ENCODE measurements at regions not wholly inside any gene's neighbourhood (a gene's known extent, or its start where the extent isn't known, plus 50 kb on each side); places are given as distances from the start of the nearest gene placed in this dataset.

DNA sequence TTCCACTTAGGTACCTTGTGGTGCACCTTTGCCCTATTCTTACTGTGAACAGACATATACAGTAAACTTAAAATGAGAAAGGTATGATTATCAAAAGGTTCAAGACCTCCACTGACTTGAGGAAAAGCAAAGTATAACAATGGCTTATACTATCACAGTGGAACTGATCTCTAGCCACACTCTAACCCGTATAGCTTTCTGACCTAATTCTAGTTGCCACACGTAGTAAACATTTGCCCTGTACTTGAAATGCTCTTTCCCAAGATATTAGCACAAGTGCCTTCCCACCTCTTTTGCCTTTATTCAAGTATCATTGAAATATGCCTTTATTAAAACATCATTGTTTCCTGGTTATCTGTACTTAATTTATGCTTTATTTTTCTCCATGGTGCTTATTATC lies 250.4 kb upstream of the PPFIA2 start:
- Mint-ChIP-seq H3K27me3 (ENCODE audit: low read depth) (no peaks in the 10 kb centered on the region), H3K9me3 (peaks cover 0 to 3% of the 10 kb centered on the region in 2 donors), H3K27ac (no peak overlapping the region), H3K4me3 (no peak overlapping the region), H3K36me3 (ENCODE audit: insufficient read depth in 2 of 2) (no peaks in the 10 kb centered on the region), H3K4me1 (ENCODE audit: low read depth) (no peaks in the 10 kb centered on the region)
- DNase-seq (no peak), ATAC-seq (replicated peaks in 1 of 2) (no peak)

DNA sequence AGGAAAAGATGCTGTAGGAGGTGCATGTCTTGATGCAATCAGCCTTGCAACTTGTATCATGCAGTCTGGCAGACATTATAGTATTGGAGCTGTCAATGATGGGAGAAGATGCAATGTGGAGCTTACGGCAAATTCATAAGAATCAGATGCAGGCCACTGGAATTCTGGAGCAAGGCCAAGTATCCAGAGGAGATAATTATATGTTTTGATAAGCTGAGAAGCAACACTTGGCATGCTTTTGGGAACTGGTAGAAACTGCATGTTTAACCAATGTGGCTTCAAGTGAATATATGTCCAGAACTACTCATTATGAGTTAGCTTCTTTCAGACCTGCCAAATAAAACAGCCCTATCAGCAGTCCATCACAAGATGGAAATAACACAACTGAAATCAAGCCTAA lies 249.1 kb upstream of the PPFIA2 start:
- Mint-ChIP-seq H3K4me3 (no peak overlapping the region), H3K4me1 (ENCODE audit: low read depth) (no peaks in the 10 kb centered on the region), H3K27me3 (ENCODE audit: low read depth) (no peaks in the 10 kb centered on the region), H3K27ac (no peak overlapping the region), H3K36me3 (ENCODE audit: insufficient read depth in 2 of 2) (no peaks in the 10 kb centered on the region), H3K9me3 (peaks cover 0 to 3% of the 10 kb centered on the region in 2 donors)
- no peak for DNase-seq
- ATAC-seq (replicated peaks in 1 of 2): no peak

DNA sequence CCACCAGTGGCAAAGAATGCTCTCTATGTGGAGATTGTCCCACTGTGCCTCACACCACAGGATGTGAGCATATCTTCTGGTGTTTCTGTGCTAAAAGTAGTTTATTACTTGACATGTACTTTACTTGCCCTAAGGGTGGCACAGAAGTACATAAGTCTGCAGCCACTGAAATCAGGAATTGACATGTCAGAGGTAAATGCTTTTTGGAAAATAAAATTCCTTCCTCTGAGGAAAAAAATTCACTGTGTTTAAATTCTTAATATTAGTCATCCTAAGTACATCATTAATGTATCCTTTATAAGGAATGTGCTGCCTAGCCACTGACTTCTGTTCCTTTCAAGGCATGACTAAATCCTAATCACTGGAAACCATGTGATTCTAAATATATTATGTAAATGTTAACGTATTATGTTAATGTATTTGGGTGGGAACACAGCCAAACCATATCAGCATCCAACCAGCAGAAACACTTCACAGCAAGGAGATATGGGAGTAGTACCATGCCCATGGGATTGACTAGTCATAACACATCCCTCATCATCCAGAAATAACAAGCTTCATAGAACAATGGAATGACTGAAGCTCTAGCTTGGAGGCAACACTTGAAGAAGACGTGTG lies 239.7 kb upstream of the PPFIA2 start:
- H3K4me1 Mint-ChIP-seq (ENCODE audit: low read depth): no peaks in the 10 kb centered on the region
- no peaks in the 10 kb centered on the region for H3K27me3 Mint-ChIP-seq (ENCODE audit: low read depth)
- no peak overlapping the region for H3K4me3 Mint-ChIP-seq
- peaks cover 4 to 6% of the 10 kb centered on the region in 2 donors for H3K9me3 Mint-ChIP-seq
- ATAC-seq (replicated peaks in 1 of 2) (no peak), DNase-seq (no peak)
- H3K36me3 Mint-ChIP-seq (ENCODE audit: insufficient read depth in 2 of 2): peaks cover 0 to 3% of the 10 kb centered on the region in 2 donors
- no peak overlapping the region for H3K27ac Mint-ChIP-seq

DNA sequence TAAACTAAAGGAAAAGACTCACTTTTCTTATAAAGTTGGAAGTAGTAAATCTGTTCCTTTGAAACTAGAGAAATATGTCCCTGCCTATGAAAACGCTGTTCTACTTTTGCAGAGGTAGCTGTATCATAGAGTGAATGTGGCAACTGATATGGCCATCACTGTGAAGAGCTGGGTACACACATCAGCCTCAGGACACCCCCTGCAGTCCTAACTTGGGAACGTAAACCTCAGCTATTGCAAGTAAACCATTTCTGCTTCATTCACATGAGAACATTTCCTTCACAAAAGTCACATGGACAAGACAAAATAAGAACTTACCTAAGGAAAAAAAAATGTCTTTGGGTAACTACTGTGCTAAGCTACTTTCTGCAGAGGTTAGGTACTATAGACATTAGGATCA lies 233.3 kb upstream of the PPFIA2 start:
- Mint-ChIP-seq H3K4me3 (no peak overlapping the region), H3K36me3 (ENCODE audit: insufficient read depth in 2 of 2) (no peaks in the 10 kb centered on the region), H3K27ac (no peak overlapping the region), H3K4me1 (ENCODE audit: low read depth) (no peaks in the 10 kb centered on the region), H3K27me3 (ENCODE audit: low read depth) (no peaks in the 10 kb centered on the region), H3K9me3 (no peaks in the 10 kb centered on the region)
- ATAC-seq (replicated peaks in 1 of 2) (no peak), DNase-seq (peak in 1 of 2 donors; percentile 1)

DNA sequence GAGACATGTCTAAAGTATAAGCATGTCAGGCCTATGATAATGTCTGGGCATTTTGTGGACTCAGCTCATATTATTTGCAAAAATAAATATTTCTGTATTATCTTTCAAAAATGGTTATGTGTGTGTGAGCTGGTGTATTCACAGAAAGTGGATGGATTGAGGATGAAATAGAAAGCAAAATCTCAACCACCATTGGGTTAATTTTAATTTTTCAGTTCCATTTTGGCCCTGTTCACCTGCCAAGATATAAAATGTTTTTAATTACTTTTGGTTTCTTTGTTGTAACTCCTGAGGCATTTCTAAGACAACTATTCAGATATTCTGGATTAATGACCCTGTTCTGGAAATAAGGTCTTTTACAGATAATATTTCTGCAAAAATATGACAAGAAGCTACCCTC lies 232.7 kb upstream of the PPFIA2 start:
- Mint-ChIP-seq H3K4me3 (no peak overlapping the region), H3K4me1 (ENCODE audit: low read depth) (no peaks in the 10 kb centered on the region), H3K9me3 (no peaks in the 10 kb centered on the region), H3K27ac (no peak overlapping the region), H3K36me3 (ENCODE audit: insufficient read depth in 2 of 2) (no peaks in the 10 kb centered on the region), H3K27me3 (ENCODE audit: low read depth) (no peaks in the 10 kb centered on the region)
- DNase-seq (no peak), ATAC-seq (replicated peaks in 1 of 2) (no peak)

DNA sequence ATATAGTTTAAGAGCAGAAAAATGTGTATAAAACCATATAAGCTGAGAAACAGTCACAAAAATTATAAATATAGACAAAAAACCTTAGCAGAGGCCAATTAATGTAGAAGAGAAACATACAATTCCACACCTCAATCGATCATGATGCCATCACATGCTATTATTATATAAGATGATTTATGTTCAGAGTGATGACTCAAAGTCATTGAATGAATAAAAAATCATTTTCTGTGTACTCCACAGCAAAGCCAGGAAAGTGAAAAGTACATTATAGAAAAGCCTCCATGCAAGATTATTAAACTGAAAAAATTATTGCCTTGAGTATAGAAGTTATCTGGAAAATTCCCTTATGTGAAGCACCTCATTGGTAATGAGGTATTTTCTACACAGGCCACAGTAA lies 229.2 kb upstream of the PPFIA2 start:
- no peak overlapping the region for H3K4me3 Mint-ChIP-seq
- no peaks in the 10 kb centered on the region for H3K36me3 Mint-ChIP-seq (ENCODE audit: insufficient read depth in 2 of 2)
- no peak for DNase-seq
- H3K9me3 Mint-ChIP-seq: peaks cover 0 to under 1% of the 10 kb centered on the region in 2 donors
- ATAC-seq (replicated peaks in 1 of 2): no peak
- no peaks in the 10 kb centered on the region for H3K27me3 Mint-ChIP-seq (ENCODE audit: low read depth)
- no peaks in the 10 kb centered on the region for H3K4me1 Mint-ChIP-seq (ENCODE audit: low read depth)
- H3K27ac Mint-ChIP-seq: no peak overlapping the region

DNA sequence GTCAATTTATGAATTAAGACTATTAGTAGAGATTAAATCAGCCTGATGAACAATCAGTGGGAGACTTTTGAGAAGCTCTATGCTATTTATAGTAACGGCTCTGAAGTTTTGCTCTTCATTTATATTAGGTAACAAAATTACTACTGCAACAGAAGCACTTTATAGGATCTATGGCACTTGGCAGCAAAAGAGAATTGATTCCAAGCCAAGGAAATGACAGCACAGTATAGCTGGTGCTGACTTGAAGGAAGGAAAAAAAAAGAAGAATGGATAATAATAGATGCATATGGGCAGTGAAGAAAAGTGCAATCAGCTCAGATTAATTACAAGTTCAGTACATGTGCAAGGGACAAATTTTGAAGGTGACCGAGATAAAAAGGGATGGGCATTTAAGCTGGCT lies 228.2 kb upstream of the PPFIA2 start:
- H3K4me1 Mint-ChIP-seq (ENCODE audit: low read depth): no peaks in the 10 kb centered on the region
- no peaks in the 10 kb centered on the region for H3K36me3 Mint-ChIP-seq (ENCODE audit: insufficient read depth in 2 of 2)
- ATAC-seq (replicated peaks in 1 of 2): no peak
- H3K27me3 Mint-ChIP-seq (ENCODE audit: low read depth): no peaks in the 10 kb centered on the region
- H3K4me3 Mint-ChIP-seq: no peak overlapping the region
- DNase-seq: no peak
- H3K27ac Mint-ChIP-seq: no peak overlapping the region
- H3K9me3 Mint-ChIP-seq: peaks cover 0 to 2% of the 10 kb centered on the region in 2 donors

DNA sequence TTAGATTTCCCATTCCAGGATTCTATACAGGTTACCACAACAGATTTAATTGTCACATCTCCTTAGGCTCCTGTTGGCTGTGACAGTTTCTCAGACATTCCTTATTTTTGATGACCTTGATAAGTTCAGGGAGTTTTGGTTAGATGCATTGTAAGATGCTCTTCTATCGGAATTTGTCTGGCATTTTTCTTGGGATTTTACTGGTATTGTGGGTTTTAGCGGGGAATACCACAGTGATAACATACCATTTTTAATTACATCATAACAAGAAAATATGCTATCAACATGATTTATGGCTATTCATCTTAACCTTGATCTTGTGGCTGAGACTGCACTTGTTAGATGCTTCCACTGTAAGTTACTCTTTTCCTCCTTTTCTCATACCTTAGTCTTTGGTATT lies 217.5 kb upstream of the PPFIA2 start:
- H3K9me3 Mint-ChIP-seq: peaks cover 1 to 2% of the 10 kb centered on the region in 2 donors
- H3K4me1 Mint-ChIP-seq (ENCODE audit: low read depth): no peaks in the 10 kb centered on the region
- H3K27me3 Mint-ChIP-seq (ENCODE audit: low read depth): no peaks in the 10 kb centered on the region
- ATAC-seq (replicated peaks in 1 of 2): no peak
- H3K4me3 Mint-ChIP-seq: no peak overlapping the region
- DNase-seq: no peak
- no peaks in the 10 kb centered on the region for H3K36me3 Mint-ChIP-seq (ENCODE audit: insufficient read depth in 2 of 2)
- H3K27ac Mint-ChIP-seq: no peak overlapping the region

DNA sequence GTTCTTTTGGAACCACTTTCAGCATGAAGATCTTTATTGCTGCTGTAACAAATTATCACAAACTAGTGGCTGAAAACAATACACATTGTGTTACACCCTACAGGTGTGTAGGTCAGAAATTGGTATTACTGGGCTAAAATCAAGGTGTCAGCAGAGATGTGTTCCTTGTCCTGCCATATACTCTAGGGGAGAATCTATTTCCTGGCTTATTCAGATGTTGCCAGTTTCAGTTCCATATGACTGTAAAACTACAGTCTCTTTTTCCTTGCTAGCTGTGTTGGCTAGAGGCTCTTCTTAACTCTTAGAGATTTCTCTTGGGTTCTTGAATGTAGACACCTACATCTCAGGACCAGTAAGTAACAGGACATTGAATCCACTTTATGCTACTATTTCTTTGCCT lies 215.6 kb upstream of the PPFIA2 start:
- Mint-ChIP-seq H3K27me3 (ENCODE audit: low read depth) (no peaks in the 10 kb centered on the region), H3K4me3 (no peak overlapping the region), H3K36me3 (ENCODE audit: insufficient read depth in 2 of 2) (no peaks in the 10 kb centered on the region), H3K4me1 (ENCODE audit: low read depth) (no peaks in the 10 kb centered on the region), H3K27ac (no peak overlapping the region), H3K9me3 (peaks cover 1 to 3% of the 10 kb centered on the region in 2 donors)
- DNase-seq (no peak), ATAC-seq (replicated peaks in 1 of 2) (no peak)

DNA sequence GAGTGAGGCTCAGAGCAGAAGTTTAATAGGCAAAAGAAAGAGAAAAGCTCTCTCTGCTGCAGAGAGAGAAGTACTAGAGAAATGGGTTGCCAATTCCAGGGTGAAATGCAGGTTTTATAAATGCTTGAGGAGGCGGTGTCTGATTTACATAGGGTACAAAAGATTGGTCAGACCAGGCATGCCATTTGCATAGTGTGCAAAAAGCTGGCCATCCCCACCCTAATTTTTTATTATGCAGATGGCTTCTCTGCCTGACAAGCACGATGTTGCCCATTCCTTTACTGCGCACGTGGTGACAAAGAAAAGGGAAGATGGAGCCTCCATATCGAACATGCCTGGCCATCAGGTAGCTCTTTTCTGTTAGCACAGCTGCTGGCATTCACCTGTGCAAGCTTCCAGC lies 209.3 kb upstream of the PPFIA2 start:
- DNase-seq: no peak

DNA sequence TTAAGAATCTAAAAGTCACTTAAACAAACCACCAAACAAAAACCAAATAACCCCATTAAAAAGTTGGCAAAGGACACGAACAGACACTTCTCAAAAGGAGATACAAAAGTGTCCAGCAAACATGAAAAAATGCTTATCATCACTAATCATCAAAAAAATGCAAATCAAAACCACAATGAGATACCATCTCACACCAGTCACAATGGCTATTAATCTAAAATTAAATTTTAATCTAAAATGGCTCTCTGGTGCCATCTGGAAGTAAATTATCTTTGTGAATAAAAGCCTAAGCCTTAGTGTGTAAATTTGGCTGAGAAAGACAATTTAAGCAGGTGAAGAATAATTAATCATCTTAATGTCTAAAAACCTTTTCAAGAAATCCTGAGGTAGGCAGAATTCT lies 204.5 kb upstream of the PPFIA2 start:
- Mint-ChIP-seq H3K27me3 (ENCODE audit: low read depth) (no peaks in the 10 kb centered on the region), H3K27ac (no peak overlapping the region), H3K9me3 (peaks cover 0 to 4% of the 10 kb centered on the region in 2 donors), H3K4me3 (no peak overlapping the region), H3K4me1 (ENCODE audit: low read depth) (no peaks in the 10 kb centered on the region), H3K36me3 (ENCODE audit: insufficient read depth in 2 of 2) (no peaks in the 10 kb centered on the region)
- DNase-seq (no peak), ATAC-seq (replicated peaks in 1 of 2) (no peak)

More for the DNA sequence above, 209.3 kb upstream of the PPFIA2 start:
- H3K9me3 Mint-ChIP-seq: peaks cover 0 to 9% of the 10 kb centered on the region in 2 donors
- ATAC-seq (replicated peaks in 1 of 2): no peak
- no peaks in the 10 kb centered on the region for H3K27me3 Mint-ChIP-seq (ENCODE audit: low read depth)
- no peaks in the 10 kb centered on the region for H3K4me1 Mint-ChIP-seq (ENCODE audit: low read depth)
- no peak overlapping the region for H3K4me3 Mint-ChIP-seq
- H3K36me3 Mint-ChIP-seq (ENCODE audit: insufficient read depth in 2 of 2): no peaks in the 10 kb centered on the region
- no peak overlapping the region for H3K27ac Mint-ChIP-seq

DNA sequence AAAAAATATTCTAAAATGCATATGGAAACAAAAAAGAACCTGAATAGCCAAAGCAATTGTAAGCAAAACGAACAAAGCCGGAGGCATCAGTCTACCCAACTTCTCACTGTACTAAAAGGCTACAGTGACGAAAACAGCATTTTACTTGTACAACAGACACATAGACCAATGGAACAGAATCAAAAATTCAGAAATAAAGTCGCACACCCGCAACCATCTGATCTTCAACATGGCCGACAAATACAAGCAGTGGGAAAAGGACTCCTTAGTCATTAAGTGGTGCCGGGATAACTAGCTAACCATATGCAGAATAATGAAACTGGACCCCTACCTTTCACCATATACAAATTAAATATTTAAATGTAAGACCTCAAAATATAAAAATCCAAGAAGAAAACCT lies 203.9 kb upstream of the PPFIA2 start:
- Mint-ChIP-seq H3K9me3 (peaks cover 0 to 2% of the 10 kb centered on the region in 2 donors), H3K27ac (no peak overlapping the region), H3K36me3 (ENCODE audit: insufficient read depth in 2 of 2) (no peaks in the 10 kb centered on the region), H3K27me3 (ENCODE audit: low read depth) (no peaks in the 10 kb centered on the region), H3K4me1 (ENCODE audit: low read depth) (no peaks in the 10 kb centered on the region), H3K4me3 (no peak overlapping the region)
- DNase-seq: no peak
- ATAC-seq (replicated peaks in 1 of 2): no peak

DNA sequence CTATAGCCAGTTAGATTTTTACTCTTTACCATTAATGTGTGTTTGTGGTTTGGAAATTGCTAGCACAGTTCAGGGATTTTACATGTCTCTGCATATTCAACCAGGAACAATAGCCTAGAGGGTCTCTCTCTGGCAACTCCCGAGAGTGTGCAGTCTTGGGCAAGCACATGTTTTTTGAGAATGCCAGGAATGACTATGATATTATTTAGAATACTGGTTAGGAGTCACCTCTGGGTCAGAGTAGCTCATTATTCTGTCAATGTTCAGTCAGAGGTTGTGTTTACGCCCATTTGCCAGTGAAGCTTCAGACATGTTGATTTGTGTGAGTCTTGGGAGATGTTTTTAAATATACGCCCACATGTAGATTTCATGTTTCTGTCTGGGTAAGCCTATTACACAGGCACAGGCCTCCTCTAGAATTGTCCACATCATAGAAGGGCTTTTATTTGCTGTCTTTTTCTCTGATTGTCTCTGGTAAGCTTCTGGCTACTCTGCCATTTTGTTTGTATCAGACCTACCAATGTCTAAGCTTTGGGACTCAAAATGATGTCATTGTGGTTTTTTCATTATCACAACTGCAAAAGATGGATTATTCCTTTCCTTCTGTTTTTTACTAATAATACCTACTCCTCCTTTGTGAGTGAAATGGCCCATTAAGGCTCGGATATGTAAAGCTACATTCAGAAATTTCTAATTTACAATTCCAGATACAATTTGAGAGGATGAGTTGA lies 203.1 kb upstream of the PPFIA2 start:
- Mint-ChIP-seq H3K9me3 (peaks cover 0 to 2% of the 10 kb centered on the region in 2 donors), H3K36me3 (ENCODE audit: insufficient read depth in 2 of 2) (no peaks in the 10 kb centered on the region), H3K4me3 (no peak overlapping the region), H3K27ac (no peak overlapping the region), H3K4me1 (ENCODE audit: low read depth) (no peaks in the 10 kb centered on the region), H3K27me3 (ENCODE audit: low read depth) (no peaks in the 10 kb centered on the region)
- no peak for DNase-seq
- ATAC-seq (replicated peaks in 1 of 2): no peak

DNA sequence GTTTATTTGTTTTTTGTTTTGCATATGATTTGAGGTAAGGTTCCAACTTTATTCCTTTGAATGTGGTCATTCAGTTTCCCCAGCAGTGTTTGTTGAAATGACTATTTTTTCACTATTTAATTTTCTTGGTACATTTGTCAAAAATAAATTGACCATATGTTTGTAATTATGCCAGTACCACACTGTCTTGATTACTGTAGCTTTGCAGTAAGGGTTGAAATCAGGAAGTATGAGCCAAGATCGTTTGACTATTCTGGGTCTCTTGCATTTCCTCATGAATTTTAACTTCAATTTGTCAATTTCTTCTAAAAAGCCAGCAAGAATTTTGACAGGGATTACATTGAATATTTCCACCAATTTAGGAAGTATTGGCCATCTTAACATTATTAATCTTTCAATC lies 199.3 kb upstream of the PPFIA2 start:
- no peaks in the 10 kb centered on the region for H3K36me3 Mint-ChIP-seq (ENCODE audit: insufficient read depth in 2 of 2)
- H3K4me3 Mint-ChIP-seq: no peak overlapping the region
- ATAC-seq (replicated peaks in 1 of 2): no peak
- no peaks in the 10 kb centered on the region for H3K27me3 Mint-ChIP-seq (ENCODE audit: low read depth)
- no peak overlapping the region for H3K27ac Mint-ChIP-seq
- no peaks in the 10 kb centered on the region for H3K9me3 Mint-ChIP-seq
- no peak for DNase-seq
- peaks cover 7% of the 10 kb centered on the region for H3K4me1 Mint-ChIP-seq (ENCODE audit: low read depth)
